ENCODE measurements at regions not wholly inside any gene's neighbourhood (a gene's known extent, or its start where the extent isn't known, plus 50 kb on each side); places are given as distances from the start of the nearest gene placed in this dataset.

- Histone ChIP-seq H3F3A (ENCODE audit: insufficient read depth, low read length, poor library complexity, severe bottlenecking) (no peaks in the 10 kb centered on the region), H3K4me2 (ENCODE audit: low read length) (no peak overlapping the region), H3K79me2 (replicated peaks; ENCODE audit: insufficient read depth, low read length) (no peaks in the 10 kb centered on the region), H3K9me3 (ENCODE audit: low read length) (no peaks in the 10 kb centered on the region), H3K9me2 (ENCODE audit: insufficient read depth, low read length) (no peaks in the 10 kb centered on the region), H3K27ac (ENCODE audit: low read length) (no peak overlapping the region), H3K27me3 (ENCODE audit: insufficient read depth, low read depth, low read length) (no peaks in the 10 kb centered on the region), H3K9ac (ENCODE audit: low read length) (no peak overlapping the region), H3K36me3 (ENCODE audit: insufficient read depth, low read length) (no peaks in the 10 kb centered on the region), H3K4me3 (ENCODE audit: low read length) (no peak overlapping the region), H4K20me1 (ENCODE audit: insufficient read depth) (no peaks in the 10 kb centered on the region), H2AFZ (ENCODE audit: low read depth, low read length) (no peak overlapping the region)
- TF ChIP-seq RAD21 (conservative IDR thresholded peaks at IDR 0.05) (no peak), TAF1 (IDR thresholded peaks at IDR 0.05; ENCODE audit: low read depth) (no peak), REST (IDR thresholded peaks at IDR 0.05; ENCODE audit: borderline replicate concordance) (no peak), POLR2AphosphoS5 (IDR thresholded peaks at IDR 0.05) (no peak), CTCF (IDR thresholded peaks at IDR 0.05; ENCODE audit: poor library complexity, severe bottlenecking) (no peak)
These were observed 264.3 kb downstream of the NOL4 start for GRCh38 chr18:33960417-33960816.

- H3K27ac ChIP-seq (ENCODE audit: low read length), result no peak overlapping the region
- no peaks in the 10 kb centered on the region for H3K27me3 ChIP-seq (ENCODE audit: insufficient read depth, low read depth, low read length)
- no peak for TF ChIP-seq REST (IDR thresholded peaks at IDR 0.05; ENCODE audit: borderline replicate concordance)
- TF ChIP-seq TAF1 (IDR thresholded peaks at IDR 0.05; ENCODE audit: low read depth), result no peak
- TF ChIP-seq CTCF (IDR thresholded peaks at IDR 0.05; ENCODE audit: poor library complexity, severe bottlenecking), result no peak
- TF ChIP-seq SMC3 (conservative IDR thresholded peaks at IDR 0.05; ENCODE audit: poor library complexity), result no peak
- no peak for TF ChIP-seq EZH2 (IDR thresholded peaks at IDR 0.05; ENCODE audit: borderline replicate concordance, insufficient read depth, low read length, poor library complexity, severe bottlenecking)
- no peak for TF ChIP-seq POLR2AphosphoS5 (IDR thresholded peaks at IDR 0.05)
- TF ChIP-seq RAD21 (conservative IDR thresholded peaks at IDR 0.05), result no peak
- no peak for TF ChIP-seq MXI1 (conservative IDR thresholded peaks at IDR 0.05; ENCODE audit: poor library complexity, severe bottlenecking)
- no peak for TF ChIP-seq EP300 (conservative IDR thresholded peaks at IDR 0.05; ENCODE audit: poor library complexity, severe bottlenecking)
- no peaks in the 10 kb centered on the region for H3K9me3 ChIP-seq (ENCODE audit: low read length)
- H3K9ac ChIP-seq (ENCODE audit: low read length), result no peak overlapping the region
- H2AFZ ChIP-seq (ENCODE audit: low read depth, low read length), result no peak overlapping the region
- H3K4me3 ChIP-seq (ENCODE audit: low read length), result no peak overlapping the region
- no peaks in the 10 kb centered on the region for H4K20me1 ChIP-seq (ENCODE audit: insufficient read depth)
- no peaks in the 10 kb centered on the region for H3F3A ChIP-seq (ENCODE audit: insufficient read depth, low read length, poor library complexity, severe bottlenecking)
- H3K36me3 ChIP-seq (ENCODE audit: insufficient read depth, low read length), result no peaks in the 10 kb centered on the region
- no peak overlapping the region for H3K4me2 ChIP-seq (ENCODE audit: low read length)
- no peaks in the 10 kb centered on the region for H3K9me2 ChIP-seq (ENCODE audit: insufficient read depth, low read length)
- no peaks in the 10 kb centered on the region for H3K79me2 ChIP-seq (replicated peaks; ENCODE audit: insufficient read depth, low read length)
These were observed 265.1 kb downstream of the NOL4 start for GRCh38 chr18:33959609-33960008.

All from neural cell (in vitro differentiated cells).